Activated CD8-positive, alpha-beta T cell treated with anti-CD3 and anti-CD28 coated beads, Interleukin-2, amount 10 ng/mL, durations not matched to agents 7 days and 5 days (primary cell): ENCODE measurements at regions not wholly inside any gene's neighbourhood (a gene's known extent, or its start where the extent isn't known, plus 50 kb on each side); places are given as distances from the start of the nearest gene placed in this dataset.
A peak's percentile ranks its signal among the peaks of the same experiment; 100 is the strongest.

Source experiments
- ATAC-seq: fragments of 150-1000 bp; cut with Tn5 transposase; one replicate; pipeline ENCODE4 v1.10.0; 2021; ENCODE audit warnings: moderate library complexity
- CTCF ChIA-PET: fragments of 350-600 bp; sonication (Branson Sonifier 250); formaldehyde crosslinking; loops from one replicate; lab custom pipeline; 2021; ENCODE audit warnings: antibody characterized with exemption; lab: Charles Lee
- POLR2A ChIA-PET: fragments of 350-600 bp; sonication (Branson Sonifier 250); formaldehyde crosslinking; loops from one replicate; lab custom pipeline; 2021; ENCODE audit warnings: antibody characterized with exemption; lab: Charles Lee
- DNase-seq: peaks from one replicate; pipeline ENCODE4 v3.0.0-alpha.2; 2020
- H3K27ac Mint-ChIP-seq: one replicate; pipeline ENCODE4 v1.8.0; 2021; ENCODE audit warnings: mild to moderate bottlenecking, mixed read lengths
- H3K27me3 Mint-ChIP-seq: one replicate; pipeline ENCODE4 v1.8.0; 2021; ENCODE audit warnings: low read depth, mixed read lengths
- H3K36me3 Mint-ChIP-seq: one replicate; pipeline ENCODE4 v1.8.0; 2021; ENCODE audit warnings: low read depth, mixed read lengths
- H3K4me1 Mint-ChIP-seq: one replicate; pipeline ENCODE4 v1.8.0; 2021; ENCODE audit warnings: low read depth, mixed read lengths
- H3K4me3 Mint-ChIP-seq: one replicate; pipeline ENCODE4 v1.8.0; 2021; ENCODE audit warnings: mild to moderate bottlenecking, mixed read lengths
- H3K9me3 Mint-ChIP-seq: one replicate; pipeline ENCODE4 v1.8.0; 2022; ENCODE audit warnings: mixed read lengths; ENCODE audit not compliant: insufficient read depth

DNA sequence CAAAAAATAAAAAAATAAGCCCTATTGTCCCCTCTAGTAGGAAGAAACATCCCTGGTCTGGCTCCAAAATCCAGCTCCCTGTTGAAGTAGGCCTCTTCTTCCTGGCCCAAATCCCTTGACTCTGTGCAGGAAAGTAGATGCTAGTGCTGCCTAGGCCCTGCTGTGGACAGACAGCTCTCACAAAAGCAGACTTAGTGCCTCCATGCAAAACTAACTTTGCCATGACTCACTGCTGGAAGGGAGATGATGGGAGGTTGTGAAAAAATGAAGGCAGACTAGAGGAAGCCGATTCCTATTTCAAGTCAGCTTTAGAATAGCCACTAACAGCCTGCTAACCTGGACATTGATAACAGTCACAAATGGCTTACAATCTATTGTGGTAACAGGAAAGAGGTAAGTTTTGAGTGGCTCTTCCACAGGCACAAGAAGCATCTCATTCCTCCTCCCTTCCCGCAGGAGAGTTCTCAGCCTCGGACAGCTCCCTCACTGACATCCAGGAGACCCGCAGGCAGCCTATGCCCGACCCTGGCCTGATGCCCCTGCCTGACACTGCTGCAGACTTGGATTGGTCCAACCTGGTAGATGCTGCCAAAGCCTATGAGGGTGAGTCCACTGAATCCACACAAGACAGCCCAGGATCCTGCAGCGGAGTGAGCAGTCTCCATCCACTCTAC lies 198.9 kb upstream of the RGS6 start:
- POLR2A ChIA-PET, result no interaction called here
- CTCF ChIA-PET, result interaction anchor here (0.7 to 1.2 kb wide), 2 partner anchors 122 to 996 kb away, joined by 3 to 4 read pairs; no protein-coding TSS in a partner anchor
- ATAC-seq (no peak), DNase-seq (no peak)
- peak overlapping the region; percentile 54 for H3K27ac Mint-ChIP-seq
- peaks cover 38% of the 10 kb centered on the region for H3K36me3 Mint-ChIP-seq
- H3K27me3 Mint-ChIP-seq, result no peaks in the 10 kb centered on the region
- no peak overlapping the region for H3K4me3 Mint-ChIP-seq
- no peaks in the 10 kb centered on the region for H3K9me3 Mint-ChIP-seq
- H3K4me1 Mint-ChIP-seq, result no peaks in the 10 kb centered on the region

DNA sequence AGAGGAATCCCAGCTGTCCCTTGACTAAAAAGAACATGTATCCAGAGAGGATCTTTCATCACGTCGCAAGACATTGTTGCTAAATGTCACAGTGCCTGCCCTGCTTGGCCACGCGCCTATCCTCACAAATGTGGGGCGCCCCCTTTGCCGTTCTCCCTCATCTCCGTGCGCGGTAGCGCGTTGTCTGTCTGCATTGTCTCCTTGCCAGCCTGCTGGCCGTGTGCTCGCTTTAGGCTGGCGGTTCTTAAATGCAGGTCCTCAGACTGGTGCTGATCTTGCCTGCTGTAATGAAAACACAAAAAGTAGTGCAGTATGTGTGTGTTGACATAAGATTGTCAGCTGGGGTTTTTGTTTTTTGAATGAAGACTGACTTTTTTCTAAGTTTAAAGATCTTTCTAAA lies 198.2 kb upstream of the RGS6 start:
- Mint-ChIP-seq H3K27ac (no peak overlapping the region), H3K36me3 (peaks cover 41% of the 10 kb centered on the region), H3K27me3 (no peaks in the 10 kb centered on the region), H3K4me3 (no peak overlapping the region), H3K4me1 (no peaks in the 10 kb centered on the region), H3K9me3 (no peaks in the 10 kb centered on the region)
- CTCF ChIA-PET, result no interaction called here
- DNase-seq (no peak), ATAC-seq (no peak)
- POLR2A ChIA-PET, result no interaction called here

DNA sequence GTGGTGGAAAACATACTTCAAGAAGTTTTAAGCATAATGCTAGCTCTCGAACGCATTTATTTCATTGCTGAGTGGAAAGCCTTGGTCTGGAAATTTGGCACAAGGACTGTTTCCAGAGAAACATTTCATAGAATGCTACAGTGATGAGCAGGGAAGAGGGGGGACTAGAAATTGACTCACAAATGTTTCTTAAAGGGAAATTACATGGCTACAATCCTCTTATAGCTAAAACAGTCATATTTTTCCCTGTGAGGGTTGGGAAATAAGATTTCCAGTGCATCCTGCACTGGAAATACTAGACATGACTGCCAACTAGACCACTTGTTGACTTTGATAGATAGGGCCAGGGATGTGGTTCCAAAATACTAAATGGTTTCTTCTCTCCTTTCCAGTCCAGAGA lies 197.3 kb upstream of the RGS6 start:
- Mint-ChIP-seq H3K4me3 (no peak overlapping the region), H3K27ac (no peak overlapping the region), H3K27me3 (no peaks in the 10 kb centered on the region), H3K9me3 (no peaks in the 10 kb centered on the region), H3K36me3 (peaks cover 39% of the 10 kb centered on the region), H3K4me1 (peaks cover 5% of the 10 kb centered on the region)
- ChIA-PET CTCF (no interaction called here), POLR2A (no interaction called here)
- DNase-seq (no peak), ATAC-seq (no peak)

DNA sequence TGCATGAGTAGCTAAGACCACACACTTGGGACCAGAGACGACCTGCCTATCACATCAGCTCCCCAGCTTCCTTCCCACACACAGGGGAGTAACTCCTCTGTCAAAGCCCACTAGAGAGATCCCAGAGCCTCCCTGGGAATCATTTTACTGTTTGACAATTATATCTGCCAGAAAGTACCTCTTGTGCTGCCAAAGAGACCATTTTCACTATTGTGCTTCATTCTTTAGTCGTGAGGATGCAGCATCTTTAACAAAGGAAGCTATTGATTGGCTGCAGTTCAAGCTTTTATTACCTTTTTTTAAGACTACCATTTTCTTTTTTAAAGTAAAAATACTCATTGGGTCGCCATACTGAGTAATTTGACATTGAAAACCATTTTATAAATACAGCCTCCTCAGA lies 194.5 kb upstream of the RGS6 start:
- peaks cover 5% of the 10 kb centered on the region for H3K4me1 Mint-ChIP-seq
- DNase-seq (no peak), ATAC-seq (no peak)
- no peaks in the 10 kb centered on the region for H3K9me3 Mint-ChIP-seq
- no peak overlapping the region for H3K4me3 Mint-ChIP-seq
- H3K27me3 Mint-ChIP-seq, result no peaks in the 10 kb centered on the region
- ChIA-PET CTCF (interaction anchor here (5.2 kb wide), 1 partner anchor 15 kb away, joined by 21 read pairs; no protein-coding TSS in a partner anchor), POLR2A (no interaction called here)
- peaks cover 34% of the 10 kb centered on the region for H3K36me3 Mint-ChIP-seq
- no peak overlapping the region for H3K27ac Mint-ChIP-seq

DNA sequence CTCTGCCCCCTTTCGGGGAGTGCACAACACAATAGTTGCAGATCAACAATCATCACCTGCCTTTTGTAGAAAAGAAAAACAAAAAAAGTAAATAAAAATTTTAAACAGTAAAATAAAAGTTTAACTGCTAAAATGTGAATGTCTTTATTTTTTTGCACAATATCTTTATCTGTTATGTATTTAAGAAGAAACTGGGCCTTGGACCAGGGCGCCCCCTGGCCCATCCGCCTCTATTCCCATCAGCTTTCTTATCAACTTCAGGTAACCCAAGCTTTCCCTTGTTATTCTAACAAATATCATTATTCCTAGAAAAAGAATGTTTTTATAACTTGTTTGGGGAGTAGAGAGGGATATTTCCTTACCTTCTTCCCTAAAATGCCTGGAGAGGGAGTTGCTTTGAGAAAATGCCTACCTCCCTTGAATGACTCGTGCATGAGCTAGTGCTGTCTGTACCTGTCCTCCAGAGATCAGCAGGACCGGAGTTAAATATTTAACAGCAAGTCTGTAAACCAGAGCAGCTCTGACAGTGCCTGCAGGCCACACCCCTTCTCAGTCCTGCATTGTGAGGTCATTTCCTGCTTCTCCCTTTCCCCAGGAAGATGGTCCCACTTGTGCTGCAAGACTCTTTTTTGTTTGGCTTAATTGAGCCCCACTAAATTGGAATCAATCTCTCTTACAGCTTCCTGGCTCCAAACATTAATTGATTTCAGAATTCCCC lies 192.8 kb upstream of the RGS6 start:
- Mint-ChIP-seq H3K36me3 (peaks cover 30% of the 10 kb centered on the region), H3K27me3 (peaks cover 6% of the 10 kb centered on the region), H3K9me3 (no peaks in the 10 kb centered on the region), H3K27ac (no peak overlapping the region), H3K4me3 (no peak overlapping the region), H3K4me1 (peaks cover 5% of the 10 kb centered on the region)
- no peak for DNase-seq
- CTCF ChIA-PET, result interaction anchor here (0.8 to 5.2 kb wide), 5 partner anchors 13 to 597 kb away, joined by 3 to 21 read pairs (median 4); no protein-coding TSS in a partner anchor
- POLR2A ChIA-PET, result no interaction called here
- no peak for ATAC-seq

DNA sequence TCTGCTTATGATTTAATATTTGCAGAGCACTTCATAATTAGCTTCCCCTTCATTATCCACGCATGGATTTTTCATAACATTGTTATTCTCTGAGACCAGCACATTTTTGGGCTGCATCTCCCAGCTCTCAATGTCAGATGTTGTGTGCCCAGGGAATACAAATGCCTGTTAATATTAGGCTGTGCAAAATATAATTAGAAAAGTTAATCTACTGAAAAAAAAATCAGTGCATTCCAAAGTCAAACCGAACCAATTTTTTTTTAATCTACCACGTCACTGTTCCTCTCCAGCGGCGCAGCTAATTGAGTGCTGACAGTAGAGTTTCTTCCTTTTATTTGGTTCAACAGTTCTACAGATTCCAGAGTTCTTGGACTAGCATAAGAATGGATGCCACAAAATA lies 191.0 kb upstream of the RGS6 start:
- Mint-ChIP-seq H3K27me3 (peaks cover 6% of the 10 kb centered on the region), H3K9me3 (peaks cover 1% of the 10 kb centered on the region), H3K4me1 (peaks cover 5% of the 10 kb centered on the region), H3K4me3 (no peak overlapping the region), H3K27ac (no peak overlapping the region), H3K36me3 (peaks cover 20% of the 10 kb centered on the region)
- ChIA-PET CTCF (interaction anchor here (0.9 to 5.2 kb wide), 2 partner anchors 11 to 114 kb away, joined by 4 to 21 read pairs; no protein-coding TSS in a partner anchor), POLR2A (no interaction called here)
- DNase-seq, result no peak
- no peak for ATAC-seq

DNA sequence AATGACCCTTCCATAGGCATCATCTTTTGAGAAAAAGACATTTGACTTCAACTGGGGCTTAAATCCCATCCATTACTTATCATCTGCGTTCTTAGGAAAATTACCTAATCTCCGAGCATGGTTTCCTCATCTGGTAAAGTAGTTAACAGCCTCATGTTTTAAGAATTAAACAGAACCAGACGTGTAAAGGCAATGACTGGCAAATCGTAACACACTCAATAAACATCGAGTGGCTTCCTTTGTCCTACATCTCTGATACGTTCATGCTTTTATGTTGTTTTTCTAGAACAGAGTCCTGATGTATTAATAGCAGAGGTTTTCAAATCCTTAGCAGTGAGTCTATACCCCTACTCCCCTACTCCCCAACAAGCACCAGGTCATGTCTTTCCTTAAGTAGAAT lies 189.7 kb upstream of the RGS6 start:
- CTCF ChIA-PET, result interaction anchor here (1.1 to 2.1 kb wide), 3 partner anchors 10 to 604 kb away, joined by 4 to 7 read pairs (median 5); no protein-coding TSS in a partner anchor
- peaks cover 5% of the 10 kb centered on the region for H3K9me3 Mint-ChIP-seq
- no peak overlapping the region for H3K4me3 Mint-ChIP-seq
- POLR2A ChIA-PET, result no interaction called here
- peaks cover 5% of the 10 kb centered on the region for H3K4me1 Mint-ChIP-seq
- ATAC-seq, result no peak
- DNase-seq, result no peak
- H3K36me3 Mint-ChIP-seq, result peaks cover 14% of the 10 kb centered on the region
- H3K27ac Mint-ChIP-seq, result no peak overlapping the region
- H3K27me3 Mint-ChIP-seq, result peaks cover 7% of the 10 kb centered on the region

DNA sequence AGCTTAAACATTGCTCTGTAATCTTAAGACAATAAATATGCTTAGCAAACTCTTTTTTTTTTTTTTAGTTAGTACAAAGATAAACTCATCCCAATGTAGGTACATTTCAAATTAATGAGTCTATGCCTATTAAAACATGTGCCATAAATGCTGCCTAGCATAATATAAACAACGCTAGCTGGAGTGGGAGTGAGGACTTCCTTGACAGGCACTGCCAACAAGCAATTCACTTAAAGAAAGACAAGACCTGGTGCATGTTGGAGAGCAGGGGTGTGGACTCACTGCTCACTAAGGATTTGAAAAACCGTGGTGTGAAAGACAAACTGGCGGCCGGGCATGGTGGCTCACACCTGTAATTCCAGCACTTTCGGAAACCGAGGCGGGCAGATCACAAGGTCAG lies 187.2 kb upstream of the RGS6 start:
- POLR2A ChIA-PET, result no interaction called here
- H3K9me3 Mint-ChIP-seq, result peaks cover 8% of the 10 kb centered on the region

DNA sequence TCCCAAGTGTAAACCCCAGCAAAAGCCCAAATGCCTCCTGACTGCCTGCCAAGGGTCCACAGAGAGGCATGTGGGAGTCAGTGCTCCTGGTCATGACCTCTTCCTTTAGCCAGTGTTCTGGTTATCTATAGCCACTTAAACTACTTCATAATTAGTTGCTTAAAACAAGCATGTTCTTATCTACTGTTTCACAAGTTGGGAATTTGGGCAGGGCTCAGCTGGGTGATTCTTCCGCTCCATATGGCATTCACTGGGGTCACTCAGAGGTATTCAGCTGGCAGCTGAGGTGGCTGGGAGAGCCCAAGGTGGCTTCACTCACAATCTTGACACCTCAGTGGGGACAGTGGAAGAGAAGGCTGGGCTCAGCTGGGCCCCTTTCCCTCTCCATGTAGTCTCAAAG lies 184.0 kb upstream of the RGS6 start:
- ATAC-seq (no peak), DNase-seq (no peak)
- Mint-ChIP-seq H3K36me3 (peaks cover 13% of the 10 kb centered on the region), H3K9me3 (peaks cover 8% of the 10 kb centered on the region), H3K4me1 (peaks cover 19% of the 10 kb centered on the region), H3K27ac (no peak overlapping the region), H3K4me3 (no peak overlapping the region), H3K27me3 (peaks cover 7% of the 10 kb centered on the region)
- CTCF ChIA-PET, result interaction anchor here (5.5 kb wide), 1 partner anchor 605 kb away, joined by 69 read pairs; no protein-coding TSS in a partner anchor
- POLR2A ChIA-PET, result no interaction called here

More for the DNA sequence above, 187.2 kb upstream of the RGS6 start:
- Mint-ChIP-seq H3K36me3 (peaks cover 16% of the 10 kb centered on the region), H3K4me1 (peaks cover 4% of the 10 kb centered on the region), H3K4me3 (no peak overlapping the region), H3K27me3 (peaks cover 7% of the 10 kb centered on the region), H3K27ac (no peak overlapping the region)
- CTCF ChIA-PET, result interaction anchor here (1.2 kb wide), 1 partner anchor 8 kb away, joined by 4 read pairs; no protein-coding TSS in a partner anchor
- DNase-seq (no peak), ATAC-seq (no peak)

DNA sequence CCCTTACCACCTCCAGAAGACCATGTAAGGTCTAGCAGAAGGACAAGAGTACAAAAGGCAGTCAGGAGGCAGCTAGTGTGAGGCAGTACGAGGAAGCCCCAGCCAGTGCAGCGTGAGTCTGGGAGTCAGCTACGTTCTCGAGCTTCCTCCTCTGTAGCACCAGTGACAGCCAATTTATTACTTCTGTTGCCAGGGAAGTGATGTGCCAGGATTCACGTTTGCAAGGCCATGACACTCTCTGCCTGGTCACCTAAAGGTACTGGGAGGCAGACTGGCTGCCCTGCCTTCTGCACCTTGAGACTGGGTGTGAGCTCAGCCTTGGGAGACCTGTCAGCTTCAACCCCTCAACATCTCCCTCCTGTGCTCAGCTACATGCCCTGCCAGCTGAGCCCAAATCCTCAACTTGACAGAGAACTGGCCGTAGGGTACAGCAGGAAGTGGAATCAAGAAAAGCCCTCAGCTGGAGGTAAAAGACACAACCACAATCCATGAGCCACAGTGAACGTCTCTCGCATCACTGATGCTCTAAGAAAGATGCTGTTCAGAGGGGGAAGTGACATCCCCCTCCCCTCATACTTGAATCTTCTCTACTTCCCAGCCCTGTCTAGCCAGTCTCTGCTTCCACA lies 182.5 kb upstream of the RGS6 start:
- Mint-ChIP-seq H3K27ac (no peak overlapping the region), H3K36me3 (peaks cover 13% of the 10 kb centered on the region), H3K4me1 (peaks cover 19% of the 10 kb centered on the region), H3K4me3 (no peak overlapping the region), H3K9me3 (peaks cover 8% of the 10 kb centered on the region), H3K27me3 (peaks cover 2% of the 10 kb centered on the region)
- ATAC-seq (peak; percentile 33), DNase-seq (no peak)
- ChIA-PET POLR2A (interaction anchor here (1.4 kb wide), 1 partner anchor 429 kb away, joined by 7 read pairs; no protein-coding TSS in a partner anchor), CTCF (interaction anchor here (1.0 to 5.5 kb wide), 5 partner anchors 103 to 645 kb away, joined by 3 to 69 read pairs (median 4); no protein-coding TSS in a partner anchor)

DNA sequence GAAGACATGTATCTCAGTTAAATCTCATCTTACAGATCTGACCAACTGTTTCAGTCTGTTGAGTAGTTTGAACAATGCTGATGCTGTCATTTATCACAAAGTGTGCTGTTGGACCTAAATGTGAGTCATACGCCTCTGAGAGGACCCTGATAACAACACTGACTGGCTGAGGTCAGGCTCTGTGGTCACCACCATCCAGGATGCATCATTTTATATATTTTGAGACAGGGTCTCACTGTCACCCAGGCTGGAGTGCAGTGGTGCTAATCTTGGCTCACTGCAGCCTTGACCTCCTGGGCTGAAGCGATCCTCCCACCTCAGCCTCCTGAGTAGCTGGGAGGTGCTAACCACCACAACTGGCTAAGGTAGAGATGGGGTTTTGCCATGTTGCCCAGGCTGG lies 181.0 kb upstream of the RGS6 start:
- ChIA-PET POLR2A (no interaction called here), CTCF (interaction anchor here (0.6 to 5.5 kb wide), 8 partner anchors 12 to 613 kb away, joined by 3 to 69 read pairs (median 3); no protein-coding TSS in a partner anchor)
- Mint-ChIP-seq H3K4me1 (peaks cover 19% of the 10 kb centered on the region), H3K27ac (no peak overlapping the region), H3K36me3 (peaks cover 13% of the 10 kb centered on the region), H3K27me3 (peaks cover 2% of the 10 kb centered on the region), H3K4me3 (no peak overlapping the region), H3K9me3 (peaks cover 7% of the 10 kb centered on the region)
- ATAC-seq (no peak), DNase-seq (no peak)
